OCI-LY3 (cell line): ENCODE measurements at regions not wholly inside any gene's neighbourhood (a gene's known extent, or its start where the extent isn't known, plus 50 kb on each side); places are given as distances from the start of the nearest gene placed in this dataset.

Source experiments
- EZH2phosphoT487 ChIP-seq: fragments of 200-600 bp; shearing (Covaris generic); IDR thresholded peaks from 2 replicates; pipeline ENCODE4 v1.6.1; 2018; ENCODE audit warnings: antibody characterized with exemption, mixed run types, low read depth
- TF ChIP-seq, protein P1 (sequence below): fragments of 200-600, 300-600 bp; sonication (generic); IDR thresholded peaks from 2 replicates; pipeline ENCODE4 v1.5.1; 2014; ENCODE audit warnings: antibody characterized with exemption, low read length, low read depth

DNA sequence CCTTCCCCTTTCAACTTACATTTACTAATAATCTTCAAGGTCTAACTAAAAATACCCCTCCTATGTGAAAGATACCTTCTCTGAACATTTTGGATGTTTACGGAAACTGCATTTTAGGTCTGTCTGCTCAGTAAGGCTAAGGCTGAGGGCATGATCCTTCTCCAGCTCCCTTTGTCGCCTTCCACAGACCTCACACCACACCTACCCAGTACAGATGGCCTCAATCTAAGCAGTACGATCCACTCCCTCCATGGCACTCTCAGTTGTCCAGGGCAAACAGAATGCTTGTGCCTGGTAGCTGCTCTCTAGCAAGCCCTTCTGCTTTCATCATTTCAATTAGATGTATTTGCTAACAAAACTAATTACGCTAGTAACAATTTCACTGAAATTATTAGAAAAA, 178.3 kb downstream of the CNTN3 start:
- TF ChIP-seq, protein P1, sequence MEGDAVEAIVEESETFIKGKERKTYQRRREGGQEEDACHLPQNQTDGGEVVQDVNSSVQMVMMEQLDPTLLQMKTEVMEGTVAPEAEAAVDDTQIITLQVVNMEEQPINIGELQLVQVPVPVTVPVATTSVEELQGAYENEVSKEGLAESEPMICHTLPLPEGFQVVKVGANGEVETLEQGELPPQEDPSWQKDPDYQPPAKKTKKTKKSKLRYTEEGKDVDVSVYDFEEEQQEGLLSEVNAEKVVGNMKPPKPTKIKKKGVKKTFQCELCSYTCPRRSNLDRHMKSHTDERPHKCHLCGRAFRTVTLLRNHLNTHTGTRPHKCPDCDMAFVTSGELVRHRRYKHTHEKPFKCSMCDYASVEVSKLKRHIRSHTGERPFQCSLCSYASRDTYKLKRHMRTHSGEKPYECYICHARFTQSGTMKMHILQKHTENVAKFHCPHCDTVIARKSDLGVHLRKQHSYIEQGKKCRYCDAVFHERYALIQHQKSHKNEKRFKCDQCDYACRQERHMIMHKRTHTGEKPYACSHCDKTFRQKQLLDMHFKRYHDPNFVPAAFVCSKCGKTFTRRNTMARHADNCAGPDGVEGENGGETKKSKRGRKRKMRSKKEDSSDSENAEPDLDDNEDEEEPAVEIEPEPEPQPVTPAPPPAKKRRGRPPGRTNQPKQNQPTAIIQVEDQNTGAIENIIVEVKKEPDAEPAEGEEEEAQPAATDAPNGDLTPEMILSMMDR: no peak
- no peak for TF ChIP-seq EZH2phosphoT487
